ENCODE measurements at regions not wholly inside any gene's neighbourhood (a gene's known extent, or its start where the extent isn't known, plus 50 kb on each side); places are given as distances from the start of the nearest gene placed in this dataset.

- no peak for TF ChIP-seq POLR2A (IDR thresholded peaks at IDR 0.05)
- TF ChIP-seq, protein P1, sequence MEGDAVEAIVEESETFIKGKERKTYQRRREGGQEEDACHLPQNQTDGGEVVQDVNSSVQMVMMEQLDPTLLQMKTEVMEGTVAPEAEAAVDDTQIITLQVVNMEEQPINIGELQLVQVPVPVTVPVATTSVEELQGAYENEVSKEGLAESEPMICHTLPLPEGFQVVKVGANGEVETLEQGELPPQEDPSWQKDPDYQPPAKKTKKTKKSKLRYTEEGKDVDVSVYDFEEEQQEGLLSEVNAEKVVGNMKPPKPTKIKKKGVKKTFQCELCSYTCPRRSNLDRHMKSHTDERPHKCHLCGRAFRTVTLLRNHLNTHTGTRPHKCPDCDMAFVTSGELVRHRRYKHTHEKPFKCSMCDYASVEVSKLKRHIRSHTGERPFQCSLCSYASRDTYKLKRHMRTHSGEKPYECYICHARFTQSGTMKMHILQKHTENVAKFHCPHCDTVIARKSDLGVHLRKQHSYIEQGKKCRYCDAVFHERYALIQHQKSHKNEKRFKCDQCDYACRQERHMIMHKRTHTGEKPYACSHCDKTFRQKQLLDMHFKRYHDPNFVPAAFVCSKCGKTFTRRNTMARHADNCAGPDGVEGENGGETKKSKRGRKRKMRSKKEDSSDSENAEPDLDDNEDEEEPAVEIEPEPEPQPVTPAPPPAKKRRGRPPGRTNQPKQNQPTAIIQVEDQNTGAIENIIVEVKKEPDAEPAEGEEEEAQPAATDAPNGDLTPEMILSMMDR (IDR thresholded peaks at IDR 0.05 in 4 of 5, conservative IDR thresholded peaks at IDR 0.05 in 1 of 5), result no peak
These were observed 971.0 kb downstream of the AMY1C start for GRCh38 chr1:104720741-104721140.
